Stimulated activated CD8-positive, alpha-beta memory T cell treated with anti-CD3 and anti-CD28 coated beads, Interleukin-4, amount 100 ng/mL, for 24 hours (primary cell): ENCODE measurements at regions not wholly inside any gene's neighbourhood (a gene's known extent, or its start where the extent isn't known, plus 50 kb on each side); places are given as distances from the start of the nearest gene placed in this dataset.
"Not testable (repeated sequence)": the region's sequence is repeated elsewhere in the genome, so short reads cannot be mapped to it uniquely, and the experiment has no call there.

Source experiments
- DNase-seq: peaks from one replicate; pipeline ENCODE4 v3.0.0-alpha.2; 2020; ENCODE audit warnings: low read depth

DNA sequence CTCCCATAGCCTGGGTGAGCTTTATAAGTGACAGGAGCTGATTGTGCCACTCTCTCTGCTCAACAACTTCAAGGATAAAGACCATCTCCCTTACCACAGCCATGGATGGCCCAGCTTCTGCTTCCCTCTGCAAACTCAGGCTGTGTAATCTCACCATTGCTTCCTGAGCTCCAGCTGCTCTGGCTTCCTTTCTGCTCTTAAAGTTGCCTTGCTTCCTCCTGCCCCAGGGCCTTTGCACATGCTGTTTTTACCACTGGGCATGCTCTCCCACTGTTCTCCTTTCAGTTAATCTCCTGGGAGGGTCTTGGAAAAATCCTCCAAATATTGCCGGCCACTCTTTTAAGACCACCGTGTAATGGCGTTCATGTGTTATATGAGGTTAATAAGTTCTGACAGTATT, 265.1 kb upstream of the C16orf82 start:
- DNase-seq = no peak

- DNase-seq = no peak
These were observed 264.3 kb upstream of the C16orf82 start for GRCh38 chr16:26802440-26802839.

GRCh38 chr16:26802965-26803364, 263.8 kb upstream of the C16orf82 start:
- DNase-seq = no peak

GRCh38 chr16:26806657-26807056, 260.1 kb upstream of the C16orf82 start:
- DNase-seq = no peak

- no peak for DNase-seq
These were observed 257.3 kb upstream of the C16orf82 start for GRCh38 chr16:26809461-26809860.

GRCh38 chr16:26816266-26816665, 250.5 kb upstream of the C16orf82 start:
- DNase-seq = no peak

GRCh38 chr16:26816885-26817571, 249.7 kb upstream of the C16orf82 start:
- DNase-seq = no peak

- no peak for DNase-seq
These were observed 248.3 kb upstream of the C16orf82 start for GRCh38 chr16:26818393-26818792.

DNA sequence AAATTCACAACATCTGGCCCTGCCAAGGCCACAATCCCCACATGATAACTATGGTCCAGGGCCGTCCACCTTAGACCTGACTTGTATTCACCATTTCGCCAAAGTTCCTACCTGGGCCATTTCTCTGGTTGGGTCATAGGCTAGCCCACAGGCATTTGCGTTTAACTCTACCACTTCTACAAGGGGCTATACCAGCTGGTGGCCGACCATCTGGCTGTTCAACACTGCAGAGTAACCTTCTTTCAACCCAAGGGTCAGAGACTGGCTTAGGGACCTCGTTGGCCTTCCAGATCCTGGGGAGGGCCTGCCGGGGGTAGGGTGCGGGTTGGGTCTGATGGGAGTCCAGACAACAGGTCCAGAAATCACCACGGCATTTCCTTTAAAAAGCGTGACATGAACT, 242.3 kb upstream of the C16orf82 start:
- no peak for DNase-seq

DNA sequence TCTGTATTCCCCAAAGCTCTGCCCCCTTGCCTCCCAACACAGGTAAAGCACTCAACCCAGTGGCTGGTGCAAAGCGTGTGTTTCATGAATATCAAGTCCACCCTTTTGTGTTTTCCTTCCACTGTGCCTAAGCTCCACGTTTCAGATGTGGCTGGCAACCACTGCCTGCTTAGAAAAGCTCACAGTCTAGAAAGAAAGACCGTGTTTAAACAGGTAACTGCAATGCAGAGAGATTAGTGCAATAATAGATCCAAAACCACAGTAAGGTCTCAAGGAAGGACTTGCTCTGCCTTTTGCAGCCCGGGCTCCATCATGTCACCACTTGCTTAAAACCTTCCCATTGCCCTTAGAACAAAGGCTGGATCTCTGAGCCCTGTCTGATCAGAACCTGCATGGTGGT, 240.2 kb upstream of the C16orf82 start:
- no peak for DNase-seq

DNA sequence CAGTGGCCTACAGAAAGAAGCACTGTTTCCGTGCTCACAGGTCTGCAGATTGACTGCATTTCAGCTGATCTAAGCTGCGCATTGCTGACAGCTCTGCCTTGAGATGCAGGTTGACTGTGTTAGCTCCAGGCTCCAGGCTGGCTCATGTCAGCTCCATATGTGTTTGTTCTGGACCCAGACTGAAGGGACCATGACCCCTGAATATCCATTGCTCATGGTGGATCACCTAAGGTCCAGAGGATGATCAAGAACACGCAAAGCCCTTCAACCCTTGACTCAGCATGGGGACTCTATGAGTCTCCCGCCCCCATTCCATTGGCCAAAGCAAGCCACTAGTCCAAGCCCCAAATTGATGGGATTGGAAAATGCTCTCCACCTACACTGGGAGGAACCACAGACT, 239.3 kb upstream of the C16orf82 start:
- DNase-seq = no peak

DNA sequence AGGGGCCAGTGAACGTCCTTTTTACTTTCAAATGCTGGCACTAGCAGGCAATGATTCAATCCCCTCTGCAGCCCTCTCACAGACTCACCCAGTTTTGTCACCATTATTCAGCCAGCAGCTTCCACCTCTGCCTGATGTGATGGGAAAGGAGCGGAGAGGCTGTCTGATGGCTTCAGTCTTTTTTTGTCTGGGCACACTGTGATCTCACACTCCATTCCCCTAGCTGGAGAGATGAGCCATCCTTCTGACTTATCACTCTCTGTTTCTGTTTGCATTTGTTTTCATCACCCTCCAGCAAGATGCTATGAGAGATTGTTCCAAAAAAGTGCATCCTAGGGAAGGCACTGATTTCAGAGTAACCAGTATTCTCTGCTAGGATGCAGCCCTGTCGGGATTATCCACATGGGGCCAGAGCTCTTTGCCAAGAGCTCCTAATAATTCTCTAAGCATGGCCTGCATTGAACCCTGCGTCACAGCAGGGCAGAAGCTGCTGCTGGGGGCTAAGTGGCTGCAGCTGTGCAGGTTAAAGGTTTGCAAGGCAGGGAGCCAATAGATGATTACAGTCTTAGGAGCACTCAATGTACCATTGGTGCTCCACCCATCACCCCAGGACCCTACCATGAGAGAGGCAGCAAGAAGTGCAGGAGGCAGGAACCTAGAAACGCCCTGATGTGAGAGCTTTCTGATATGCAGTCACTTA, 236.1 kb upstream of the C16orf82 start:
- DNase-seq = no peak

- DNase-seq = not testable (repeated sequence)
These were observed 230.6 kb upstream of the C16orf82 start for GRCh38 chr16:26836114-26836513.

GRCh38 chr16:26838931-26839330, 227.8 kb upstream of the C16orf82 start:
- no peak for DNase-seq

- DNase-seq = no peak
These were observed 226.0 kb upstream of the C16orf82 start for GRCh38 chr16:26840691-26841090.

DNA sequence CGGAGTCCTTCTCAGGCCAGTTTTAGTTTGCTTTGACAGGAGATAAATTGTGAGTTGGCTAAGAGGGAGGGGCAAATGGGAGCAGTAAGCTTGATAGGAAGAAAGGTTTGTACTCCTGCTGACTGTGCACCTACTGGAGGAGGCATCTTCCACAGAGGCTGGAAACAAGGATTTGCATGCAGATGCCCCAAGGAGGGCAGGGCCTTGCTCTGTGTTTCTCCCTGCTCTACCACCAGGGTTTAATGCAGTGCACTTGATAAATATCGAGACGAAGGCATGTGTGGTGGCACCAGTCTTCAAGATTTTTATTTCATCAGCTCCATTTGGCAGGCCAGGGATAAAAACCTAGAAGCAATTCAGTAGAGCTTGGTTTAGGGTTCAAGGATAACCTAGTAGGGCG, 210.5 kb upstream of the C16orf82 start:
- no peak for DNase-seq

DNA sequence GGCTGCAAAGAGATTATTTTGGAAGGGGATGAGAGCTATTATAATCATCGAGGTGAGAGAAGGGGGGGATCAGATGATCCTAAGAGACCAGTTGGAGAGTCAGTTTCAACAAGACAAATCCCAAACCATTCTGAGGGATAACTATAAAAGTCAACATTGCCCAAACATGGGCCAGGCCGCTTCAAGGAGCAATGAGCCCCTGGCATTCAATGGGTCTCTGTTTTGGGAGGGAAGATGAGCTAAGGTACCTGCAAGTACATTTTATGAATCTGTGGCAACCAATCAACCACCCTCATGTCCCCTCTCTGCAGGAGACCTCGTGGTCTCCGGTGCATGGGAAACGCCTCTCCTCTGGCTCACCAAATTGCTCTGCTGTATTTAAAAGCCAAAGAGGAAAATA, 209.9 kb upstream of the C16orf82 start:
- no peak for DNase-seq

DNA sequence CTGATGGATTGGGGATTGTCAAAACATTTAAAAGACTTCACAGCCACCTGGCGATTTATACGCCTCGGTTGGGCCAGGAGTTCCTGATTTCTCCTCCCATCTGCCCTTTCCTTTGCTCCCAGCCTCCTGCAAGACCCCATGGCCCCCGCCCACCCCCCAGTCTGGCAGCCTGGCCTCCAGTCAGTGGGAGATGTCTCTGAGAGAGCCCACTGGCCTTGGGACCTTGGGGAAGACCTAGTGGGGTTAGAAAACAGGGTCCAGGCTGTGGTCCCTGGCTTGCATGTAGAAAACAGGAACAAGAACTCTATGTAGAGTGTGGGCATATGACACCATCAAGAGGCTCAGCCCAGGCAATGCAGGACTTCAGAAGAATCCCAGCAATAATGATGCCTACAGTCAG, 209.4 kb upstream of the C16orf82 start:
- no peak for DNase-seq

GRCh38 chr16:26860506-26860905, 206.2 kb upstream of the C16orf82 start:
- DNase-seq = no peak

DNA sequence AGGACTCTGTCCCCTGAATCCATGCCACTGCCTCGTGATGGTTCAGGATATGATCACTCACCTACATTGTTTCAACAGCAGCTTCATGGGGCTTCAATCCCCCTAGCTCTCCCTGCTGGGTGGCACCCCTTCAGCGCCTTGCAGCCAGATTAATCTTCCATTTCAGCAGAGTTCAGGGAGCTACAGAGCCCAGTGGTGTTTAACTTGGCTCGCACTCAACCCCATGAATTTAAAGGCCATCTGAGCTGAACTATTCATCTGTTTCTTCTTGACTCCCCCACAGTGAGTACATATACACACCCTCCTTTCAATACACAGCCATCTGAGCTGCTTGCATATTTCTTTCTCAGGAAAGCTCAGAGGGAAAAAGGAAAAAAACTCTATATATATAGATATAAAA, 202.8 kb upstream of the C16orf82 start:
- DNase-seq = no peak

DNA sequence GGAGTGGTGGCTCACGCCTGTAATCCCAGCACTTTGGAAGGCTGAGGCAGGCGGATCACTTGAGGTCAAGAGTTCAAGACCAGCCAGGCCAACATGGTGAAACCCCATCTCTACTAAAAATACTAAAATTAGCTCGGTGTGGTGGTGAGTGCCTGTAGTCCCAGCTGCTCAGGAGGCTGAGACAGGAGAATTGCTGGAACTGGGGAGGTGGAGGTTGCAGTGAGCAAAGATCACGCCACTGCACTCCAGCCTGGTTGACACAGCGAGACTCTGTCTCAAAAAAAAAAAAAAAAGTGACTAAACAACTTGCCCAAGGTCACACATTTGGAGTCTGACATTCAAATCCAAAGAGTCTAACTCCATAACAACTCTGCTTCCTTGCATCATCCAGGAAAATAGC, 192.4 kb upstream of the C16orf82 start:
- not testable (repeated sequence) for DNase-seq

DNA sequence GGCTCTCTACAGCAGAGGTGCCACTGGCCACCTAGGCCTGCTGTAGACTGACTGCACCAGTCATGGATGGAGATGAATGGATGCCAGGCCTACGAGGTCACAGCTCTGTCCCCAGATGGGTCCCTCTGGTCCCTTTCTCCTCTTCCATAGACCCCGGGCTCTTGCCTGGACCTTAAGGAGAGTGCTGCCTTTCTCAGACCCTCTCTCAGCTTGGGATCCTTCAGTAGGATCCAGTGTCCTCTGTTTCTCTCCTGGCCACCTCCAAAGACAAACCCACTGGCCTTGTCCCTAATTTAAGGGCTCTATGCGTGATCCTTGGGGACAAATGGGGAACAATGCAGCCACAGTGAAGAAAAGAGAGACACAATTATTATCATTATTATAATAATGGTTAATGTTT, 189.3 kb upstream of the C16orf82 start:
- no peak for DNase-seq

DNA sequence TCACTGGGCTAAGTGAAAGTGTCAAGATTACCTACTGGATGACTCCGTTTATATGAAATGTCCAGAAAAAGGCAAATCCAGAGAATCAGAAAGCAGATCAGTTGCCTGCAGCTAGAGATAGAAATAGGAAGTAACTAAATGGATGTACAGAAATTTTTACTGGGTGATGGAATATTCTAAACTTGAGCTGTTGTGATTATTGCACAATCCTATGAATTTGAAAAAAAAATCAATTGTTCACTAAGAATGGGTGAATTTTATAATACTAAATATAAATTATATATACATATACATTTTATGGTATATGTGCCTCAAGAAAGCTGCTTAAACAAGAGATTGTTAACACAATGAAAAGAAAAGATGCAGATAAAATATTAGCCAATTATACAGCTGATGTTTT, 181.1 kb upstream of the C16orf82 start:
- no peak for DNase-seq

- no peak for DNase-seq
These were observed 177.0 kb upstream of the C16orf82 start for GRCh38 chr16:26889740-26890139.
